GM10266 (cell line): ENCODE measurements at regions not wholly inside any gene's neighbourhood (a gene's known extent, or its start where the extent isn't known, plus 50 kb on each side); places are given as distances from the start of the nearest gene placed in this dataset.

Source experiments
- DNase-seq: peaks from one replicate; pipeline ENCODE4 v3.0.0; 2012; ENCODE audit errors: extremely low spot score
- TF ChIP-seq, protein P1 (sequence below): IDR thresholded peaks from 2 replicates; pipeline ENCODE4 v1.5.1; 2012; ENCODE audit warnings: mild to moderate bottlenecking, low read depth; ENCODE audit not compliant: control insufficient read depth, insufficient read depth; ENCODE audit errors: missing control alignments

DNA sequence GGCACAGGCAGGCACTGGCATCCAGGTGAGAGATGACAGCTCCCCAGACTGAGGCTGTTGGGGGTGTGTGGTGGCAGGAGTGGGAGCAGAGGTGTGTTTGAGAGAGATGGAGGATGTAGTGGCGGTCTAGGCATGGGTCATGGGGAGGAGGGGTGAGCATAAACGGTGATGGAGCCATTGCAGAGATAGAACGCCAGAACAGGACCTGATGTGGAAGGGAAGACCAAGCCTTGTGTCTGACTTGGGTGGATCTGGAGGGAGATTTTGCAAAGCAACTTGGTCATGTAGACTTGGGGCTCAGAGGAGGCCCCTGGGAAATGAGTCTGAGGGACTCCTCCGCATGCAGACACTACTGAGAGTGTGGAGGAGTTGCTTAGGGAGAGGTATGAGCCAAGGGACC lies 50.0 kb upstream of the CLDN5 start:
- TF ChIP-seq, protein P1, sequence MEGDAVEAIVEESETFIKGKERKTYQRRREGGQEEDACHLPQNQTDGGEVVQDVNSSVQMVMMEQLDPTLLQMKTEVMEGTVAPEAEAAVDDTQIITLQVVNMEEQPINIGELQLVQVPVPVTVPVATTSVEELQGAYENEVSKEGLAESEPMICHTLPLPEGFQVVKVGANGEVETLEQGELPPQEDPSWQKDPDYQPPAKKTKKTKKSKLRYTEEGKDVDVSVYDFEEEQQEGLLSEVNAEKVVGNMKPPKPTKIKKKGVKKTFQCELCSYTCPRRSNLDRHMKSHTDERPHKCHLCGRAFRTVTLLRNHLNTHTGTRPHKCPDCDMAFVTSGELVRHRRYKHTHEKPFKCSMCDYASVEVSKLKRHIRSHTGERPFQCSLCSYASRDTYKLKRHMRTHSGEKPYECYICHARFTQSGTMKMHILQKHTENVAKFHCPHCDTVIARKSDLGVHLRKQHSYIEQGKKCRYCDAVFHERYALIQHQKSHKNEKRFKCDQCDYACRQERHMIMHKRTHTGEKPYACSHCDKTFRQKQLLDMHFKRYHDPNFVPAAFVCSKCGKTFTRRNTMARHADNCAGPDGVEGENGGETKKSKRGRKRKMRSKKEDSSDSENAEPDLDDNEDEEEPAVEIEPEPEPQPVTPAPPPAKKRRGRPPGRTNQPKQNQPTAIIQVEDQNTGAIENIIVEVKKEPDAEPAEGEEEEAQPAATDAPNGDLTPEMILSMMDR, result no peak
- no peak for DNase-seq

DNA sequence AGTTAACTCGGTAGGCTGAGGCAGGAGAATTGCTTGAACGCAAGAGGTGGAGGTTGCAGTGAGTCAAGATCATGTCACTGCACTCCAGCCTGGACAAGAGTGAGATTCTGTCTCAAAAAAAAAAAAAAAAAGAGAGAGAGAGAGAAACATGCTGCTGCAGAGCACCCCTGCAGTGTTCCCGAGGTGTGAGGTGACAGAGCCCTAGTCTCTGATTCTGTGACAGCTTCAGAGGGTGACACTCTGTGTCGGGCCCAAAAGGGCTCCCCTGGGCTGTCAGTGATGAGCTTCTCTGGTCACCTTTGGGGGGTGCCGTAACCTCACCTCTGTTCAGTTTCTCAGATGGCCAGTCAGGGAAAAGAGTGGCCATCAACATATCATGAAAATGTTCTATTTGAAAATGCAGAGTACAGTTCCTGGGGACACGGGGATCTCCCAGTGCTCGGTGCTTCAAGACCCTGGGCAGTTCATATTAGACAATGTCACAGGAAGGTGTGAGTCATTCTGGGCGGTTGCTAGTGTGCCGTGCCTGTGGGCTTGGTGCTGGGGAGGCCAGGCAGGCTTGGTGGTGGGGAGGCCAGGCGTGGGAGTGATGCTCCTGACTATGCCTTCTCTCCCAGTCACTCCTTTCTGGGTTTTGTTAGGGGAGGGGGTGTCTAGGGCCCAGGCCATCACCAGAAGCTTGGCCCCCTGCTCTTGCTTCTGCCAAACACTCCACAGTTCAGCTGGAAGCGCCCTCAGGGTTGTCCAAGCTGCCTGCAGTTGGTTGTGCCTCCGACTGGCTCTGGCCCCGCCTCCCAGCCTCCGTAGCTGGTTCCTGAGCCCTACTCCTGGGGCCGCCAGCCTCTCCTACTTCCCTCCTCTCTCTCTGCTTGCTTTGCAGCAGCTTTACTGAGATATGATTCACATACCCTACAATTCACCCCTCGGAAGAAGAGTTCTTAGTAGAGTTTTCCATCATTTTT lies 52.5 kb upstream of the CLDN5 start:
- TF ChIP-seq, protein P1, result peak; percentile 22
- DNase-seq, result peak; percentile 55

DNA sequence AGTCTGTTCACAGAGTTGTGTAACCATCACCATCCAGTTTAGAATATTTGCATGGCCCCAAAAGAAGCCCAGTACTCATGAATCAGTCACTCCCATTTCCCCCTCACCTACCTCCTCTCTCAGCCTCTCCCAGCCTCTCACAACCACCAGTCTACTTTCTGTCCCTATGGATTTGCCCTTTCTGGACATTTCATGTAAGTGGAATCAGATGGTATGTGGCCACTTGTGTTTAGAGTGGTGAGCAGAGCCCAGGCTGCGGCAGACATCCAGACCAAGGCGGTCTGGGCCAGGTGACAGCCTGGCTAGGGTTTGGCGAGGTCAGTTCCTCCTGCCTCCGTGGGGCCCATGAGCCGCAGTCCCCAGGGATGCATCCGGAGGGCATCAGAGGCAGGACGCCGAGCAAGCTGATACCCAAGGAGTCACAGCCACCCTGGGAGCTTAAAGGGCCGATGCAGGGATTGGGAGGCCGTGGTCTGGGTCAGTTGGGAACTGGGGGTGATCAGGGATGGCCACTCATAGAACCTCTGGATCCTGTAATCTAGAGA lies 53.3 kb upstream of the CLDN5 start:
- no peak for DNase-seq
- TF ChIP-seq, protein P1, result no peak

DNA sequence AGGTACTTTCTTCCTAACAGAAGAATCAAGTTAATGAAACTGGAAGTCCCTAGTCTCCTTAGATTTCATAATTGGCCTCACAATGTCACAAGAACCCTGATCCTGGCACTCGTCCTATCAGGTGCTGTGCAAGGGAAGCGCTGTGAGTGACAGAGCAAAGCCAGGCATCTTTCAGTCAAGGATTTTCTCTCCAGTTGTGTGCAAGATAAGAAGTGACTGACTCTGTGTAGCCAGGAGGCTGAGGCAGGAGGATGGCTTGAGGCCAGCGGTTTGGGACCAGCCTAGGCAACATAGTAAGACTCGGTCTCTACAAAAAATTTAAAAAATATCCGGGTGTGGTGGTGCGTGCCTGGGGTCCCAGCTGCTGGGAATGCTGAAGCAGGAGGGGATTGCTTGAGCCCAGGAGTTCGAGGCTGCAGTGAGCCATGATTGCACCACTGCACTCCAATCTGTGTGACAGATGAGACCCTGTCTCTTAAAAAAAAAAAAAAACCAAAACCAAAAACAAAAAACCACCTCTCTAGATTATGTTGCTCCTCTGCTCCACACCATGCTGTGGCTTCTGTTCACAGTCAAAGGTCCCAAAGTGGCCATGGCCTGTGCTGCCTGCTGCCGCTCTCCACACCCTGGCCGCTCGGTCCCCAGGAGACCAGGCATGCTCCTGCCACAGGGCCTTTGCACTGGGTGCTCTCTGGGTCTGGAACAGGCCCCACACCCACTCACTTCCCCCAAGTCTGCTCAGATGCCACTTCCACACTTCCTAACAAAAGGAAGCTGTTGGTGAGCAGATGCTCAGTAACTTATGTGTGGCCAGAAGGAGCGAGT lies 54.2 kb upstream of the CLDN5 start:
- TF ChIP-seq, protein P1, result no peak
- no peak for DNase-seq

DNA sequence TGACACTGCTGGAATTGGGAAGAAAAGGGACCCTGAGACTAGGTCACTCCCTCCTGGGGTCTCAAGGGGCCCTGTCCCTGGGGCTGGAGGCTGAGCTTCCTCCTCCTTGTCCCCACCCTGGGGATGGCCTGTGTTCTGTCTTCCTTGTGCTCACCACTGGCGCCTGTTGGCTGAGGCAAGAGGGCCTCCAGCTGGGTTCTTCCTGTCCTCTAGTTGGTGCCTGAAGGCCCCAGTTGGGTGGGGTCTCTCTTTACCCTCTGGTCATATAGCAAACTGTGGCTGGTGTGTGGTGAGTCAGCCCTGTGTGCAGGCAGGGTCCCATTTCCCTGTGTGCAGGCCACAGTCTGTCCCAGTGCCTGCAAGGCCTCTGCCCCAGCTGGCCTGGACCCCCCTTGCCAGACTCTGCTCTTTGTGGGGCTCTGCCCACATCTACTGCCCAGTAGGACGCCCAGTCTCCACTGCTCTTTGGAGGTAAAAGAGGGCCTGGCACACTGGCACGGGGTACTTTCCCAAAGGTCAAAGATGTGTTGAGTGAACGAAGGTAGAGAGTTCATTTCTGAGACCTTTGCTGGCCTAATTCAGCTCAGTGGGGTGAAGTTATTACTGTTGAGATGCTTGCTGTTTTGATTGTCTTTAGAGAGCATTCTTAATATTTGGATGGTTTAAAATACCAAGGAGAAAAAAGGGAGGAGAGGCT lies 55.1 kb upstream of the CLDN5 start:
- TF ChIP-seq, protein P1, result no peak
- no peak for DNase-seq

DNA sequence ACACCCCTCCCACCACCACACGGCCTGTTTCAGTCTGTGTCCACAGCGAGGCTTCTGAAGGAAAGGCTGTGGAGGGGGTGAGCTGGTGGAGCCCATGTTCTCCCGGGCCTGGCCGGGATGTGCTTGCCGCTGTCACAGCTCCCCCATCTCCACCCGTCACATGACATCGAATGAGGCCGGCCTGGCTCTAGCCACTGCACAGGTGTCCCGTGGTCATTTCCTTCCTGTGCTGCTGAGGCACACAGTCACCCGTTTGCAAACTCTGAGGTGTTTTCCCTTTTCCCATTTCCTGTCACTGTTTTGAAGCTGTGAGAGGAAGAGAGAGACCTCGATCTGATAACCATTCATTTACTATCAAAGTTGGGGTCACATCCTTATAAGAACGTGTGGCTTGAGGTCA lies 55.7 kb upstream of the CLDN5 start:
- TF ChIP-seq, protein P1, result no peak
- no peak for DNase-seq
